NCI-H1436 treated with DMSO at 0.1 percent for 48 hours (cell line): ENCODE measurements at regions not wholly inside any gene's neighbourhood (a gene's known extent, or its start where the extent isn't known, plus 50 kb on each side); places are given as distances from the start of the nearest gene placed in this dataset.
"Not testable (repeated sequence)": the region's sequence is repeated elsewhere in the genome, so short reads cannot be mapped to it uniquely, and the experiment has no call there.

Experiments used
- DNase-seq: peaks from one replicate; lab custom pipeline; 2025; lab: John Stamatoyannopoulos, UW

DNA sequence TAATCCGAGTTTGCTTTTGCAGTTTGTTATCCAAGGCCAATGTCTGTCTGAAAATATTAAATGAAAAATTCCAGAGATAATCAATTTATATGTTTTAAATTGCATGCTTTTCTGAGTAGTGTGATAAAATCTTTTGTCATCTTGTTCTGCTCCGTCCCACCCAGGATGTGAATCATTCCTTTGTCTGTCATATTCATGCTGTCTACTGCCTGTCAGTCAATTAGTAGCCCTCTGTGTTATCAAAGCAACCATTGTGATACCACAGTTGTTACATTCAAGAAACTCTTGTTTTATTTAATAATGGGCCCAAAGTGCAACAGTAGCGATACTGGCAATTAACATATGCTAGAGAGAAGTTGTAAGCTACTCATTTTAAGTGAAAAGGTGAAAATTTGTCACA lies 819.3 kb downstream of the BRINP3 start:
- DNase-seq = no peak

DNA sequence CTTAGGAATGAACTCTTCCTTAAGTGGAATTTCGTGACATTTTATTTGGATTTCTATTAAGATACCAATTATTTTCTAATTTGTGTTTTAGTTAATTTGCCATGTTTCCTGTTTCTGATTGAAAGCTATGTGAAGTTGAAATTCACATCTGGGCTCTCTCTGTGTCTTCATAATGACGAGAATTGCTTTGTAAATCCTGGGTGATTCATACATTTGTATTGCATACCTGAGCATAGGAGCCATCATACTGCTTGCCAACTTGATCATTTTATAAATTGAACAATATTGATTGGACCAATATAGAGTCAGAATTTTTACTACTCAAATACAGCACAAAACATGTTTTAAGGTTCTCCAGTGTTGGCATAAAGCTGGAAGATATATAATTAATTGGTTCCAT lies 817.9 kb downstream of the BRINP3 start:
- no peak for DNase-seq

DNA sequence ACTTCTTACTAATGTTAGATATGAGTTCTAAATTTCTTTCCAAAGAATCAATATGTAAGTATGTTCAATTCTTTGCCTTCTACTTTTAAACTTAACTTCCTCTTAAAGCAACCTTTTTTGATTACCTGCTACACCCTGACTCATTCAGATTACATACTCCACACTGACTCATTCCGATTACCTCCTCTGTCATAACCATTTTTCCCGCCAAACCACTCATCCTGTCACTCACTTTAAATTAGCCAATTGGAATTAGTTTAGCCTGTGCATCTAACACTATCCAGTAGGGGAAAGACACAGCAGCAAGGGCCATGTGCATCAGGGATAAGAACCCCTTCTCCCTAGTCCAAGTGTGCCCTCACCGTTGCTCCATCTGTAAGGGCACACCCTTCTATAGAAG lies 815.5 kb downstream of the BRINP3 start:
- no peak for DNase-seq

DNA sequence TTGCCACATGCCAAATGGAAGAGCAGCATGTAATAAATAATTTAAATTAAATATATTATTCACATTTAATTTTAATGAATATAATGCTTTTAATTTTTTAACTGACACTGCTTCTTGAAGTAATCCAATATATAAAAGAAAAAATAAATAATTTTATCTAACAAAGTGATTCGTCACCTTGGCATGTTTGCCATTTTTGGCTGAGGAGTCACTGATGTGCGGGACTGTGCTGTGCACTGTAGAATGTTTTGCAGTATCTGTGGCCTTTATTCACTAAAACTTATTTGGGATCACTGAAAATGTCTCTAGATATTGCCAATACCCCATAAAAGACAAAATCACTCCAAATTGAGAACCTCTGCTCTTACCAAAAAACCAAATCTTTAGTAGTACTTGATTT lies 807.8 kb downstream of the BRINP3 start:
- DNase-seq = no peak

DNA sequence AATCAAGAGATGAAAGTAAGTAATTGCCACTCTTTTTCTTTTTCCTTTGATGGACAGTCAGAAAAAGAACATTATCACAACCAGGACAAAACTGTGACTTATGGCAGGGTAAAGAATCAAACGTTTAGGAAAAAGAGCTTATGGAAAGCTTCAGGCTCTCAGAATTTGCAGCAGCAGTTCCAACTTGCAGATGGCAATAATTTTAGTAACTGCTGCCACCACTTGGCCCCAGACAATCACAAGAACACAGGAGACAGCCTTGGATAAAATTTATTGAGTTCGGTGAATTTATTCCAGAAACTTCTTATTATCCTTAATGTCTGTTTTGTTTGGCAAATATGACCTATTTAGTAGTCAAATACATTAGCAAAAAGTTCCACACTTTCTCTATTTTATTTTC lies 804.4 kb downstream of the BRINP3 start:
- DNase-seq = no peak

DNA sequence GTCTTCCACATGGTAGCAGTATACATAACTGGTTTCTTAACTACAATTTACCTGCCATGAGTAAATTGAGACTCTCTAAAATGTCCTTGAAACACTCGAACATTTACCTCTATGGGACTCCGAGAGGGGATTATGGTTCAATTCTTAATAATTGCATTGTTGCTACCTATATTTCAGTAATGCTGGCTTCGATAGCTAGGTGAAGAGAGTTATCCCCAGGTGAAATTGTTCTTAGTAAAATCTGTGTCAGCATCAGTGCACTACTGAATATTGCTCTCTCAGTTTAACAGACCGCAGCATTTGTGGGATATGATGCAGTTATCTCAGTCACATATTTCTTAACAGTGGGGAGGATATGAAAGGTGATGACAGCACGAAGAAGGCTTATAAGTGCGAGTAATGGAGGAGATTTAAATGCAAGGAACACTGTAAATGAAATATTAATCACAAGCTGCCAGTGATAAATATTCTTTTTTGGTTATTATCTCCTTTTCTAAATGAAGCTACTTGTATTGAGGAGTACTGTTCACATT lies 801.9 kb downstream of the BRINP3 start:
- no peak for DNase-seq

DNA sequence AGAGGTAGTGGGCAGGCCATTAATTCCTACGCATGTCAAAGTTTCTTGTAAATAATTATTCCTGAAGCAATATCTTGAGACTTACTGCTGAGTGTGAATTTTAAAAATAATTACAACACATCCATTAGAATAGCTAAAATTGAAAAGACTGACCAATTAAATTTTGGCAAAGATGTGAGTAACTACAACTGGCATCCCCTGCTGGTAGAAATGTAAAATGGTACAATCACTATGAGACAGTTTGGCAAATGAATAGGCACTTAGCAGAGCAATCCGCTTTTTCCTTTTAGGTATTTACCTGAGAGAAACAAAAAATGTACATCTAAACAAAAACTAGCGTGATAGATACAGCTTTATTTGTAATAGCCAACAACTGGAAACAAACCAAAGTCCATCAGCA lies 798.9 kb downstream of the BRINP3 start:
- no peak for DNase-seq

DNA sequence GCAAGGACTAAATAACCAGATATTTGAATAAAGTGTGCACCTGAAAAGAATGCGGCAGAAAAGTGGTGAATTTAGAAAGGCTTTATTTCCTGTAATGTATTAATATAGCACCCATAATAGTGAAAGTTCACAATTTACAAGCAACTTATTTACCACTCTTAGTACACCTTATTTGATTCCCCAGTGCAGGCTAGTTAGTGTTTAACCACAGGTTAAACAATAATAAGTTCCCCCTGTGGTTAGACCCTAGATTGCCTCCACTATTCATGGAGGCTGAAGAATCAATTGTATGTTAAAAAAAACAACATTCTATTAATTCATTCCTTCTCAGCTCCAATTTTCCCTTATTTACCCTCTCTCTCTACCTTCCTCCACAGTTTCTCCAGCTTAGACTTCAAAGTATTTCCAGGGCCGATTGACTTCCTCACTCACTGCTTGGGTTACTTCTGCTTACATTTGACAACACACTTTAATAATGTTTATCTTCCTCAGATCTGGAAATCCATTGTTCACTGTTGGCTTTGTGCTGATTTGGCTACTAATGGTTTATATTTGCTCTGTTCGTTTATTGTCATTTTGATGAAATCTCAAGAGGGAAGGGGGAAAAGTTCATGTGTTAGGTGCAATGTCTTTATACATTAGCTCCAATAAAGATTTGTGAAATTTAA lies 796.3 kb downstream of the BRINP3 start:
- DNase-seq = no peak

DNA sequence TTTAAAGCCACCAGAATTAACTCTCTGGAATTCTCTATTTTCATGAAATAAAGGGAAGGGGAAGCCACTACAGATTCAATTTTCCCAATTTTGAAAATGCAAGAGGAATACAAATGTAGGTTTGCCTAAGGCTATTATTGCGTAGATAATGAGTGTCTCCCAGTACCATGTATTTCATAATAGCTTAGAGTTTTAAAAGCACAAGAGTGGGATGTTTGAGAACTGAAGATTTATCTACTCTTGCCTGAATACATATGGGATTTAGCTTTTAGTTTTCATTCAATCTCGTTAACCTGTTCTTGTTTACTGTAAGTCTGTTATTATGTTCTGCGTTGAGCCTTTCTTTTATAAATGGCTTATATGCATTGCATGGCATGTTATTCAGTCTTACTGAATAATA lies 795.1 kb downstream of the BRINP3 start:
- DNase-seq = no peak

DNA sequence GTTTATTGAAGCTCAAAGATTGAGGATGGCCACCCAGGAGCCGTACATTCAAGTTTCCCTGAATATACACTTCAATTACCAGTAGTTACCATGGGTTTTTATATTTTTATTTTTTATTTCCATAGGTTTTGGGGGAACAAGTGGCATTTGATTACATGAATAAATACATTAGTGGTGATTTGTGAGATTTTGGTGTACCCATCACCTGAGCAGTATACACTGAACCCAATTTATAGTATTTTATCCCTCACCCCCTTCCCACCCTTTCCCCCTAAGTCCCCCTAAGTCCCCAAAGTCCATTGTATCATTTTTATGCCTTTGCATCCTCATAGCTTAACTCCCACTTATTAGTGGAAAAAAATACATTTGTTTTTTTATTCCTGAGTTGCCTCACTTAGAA lies 791.4 kb downstream of the BRINP3 start:
- DNase-seq = no peak

DNA sequence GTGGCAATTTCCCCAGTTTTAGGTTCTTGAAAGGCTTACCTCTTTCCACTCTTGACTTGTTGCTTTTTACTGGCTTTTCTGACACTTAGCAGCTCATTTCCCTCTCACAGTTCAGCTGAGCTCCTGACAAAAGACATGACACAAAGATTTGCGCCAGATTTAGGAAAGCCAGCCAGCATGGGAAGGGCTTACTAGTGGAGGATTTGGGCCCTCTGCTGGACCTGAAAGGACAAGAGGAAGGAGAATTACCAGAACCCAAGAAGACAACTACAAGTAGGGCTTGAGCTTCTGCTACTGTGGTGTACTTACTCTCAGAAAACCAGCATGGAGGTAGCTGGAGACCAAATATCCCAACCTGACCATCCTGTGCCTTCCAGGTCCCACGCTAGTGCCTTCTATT lies 784.5 kb downstream of the BRINP3 start:
- no peak for DNase-seq

DNA sequence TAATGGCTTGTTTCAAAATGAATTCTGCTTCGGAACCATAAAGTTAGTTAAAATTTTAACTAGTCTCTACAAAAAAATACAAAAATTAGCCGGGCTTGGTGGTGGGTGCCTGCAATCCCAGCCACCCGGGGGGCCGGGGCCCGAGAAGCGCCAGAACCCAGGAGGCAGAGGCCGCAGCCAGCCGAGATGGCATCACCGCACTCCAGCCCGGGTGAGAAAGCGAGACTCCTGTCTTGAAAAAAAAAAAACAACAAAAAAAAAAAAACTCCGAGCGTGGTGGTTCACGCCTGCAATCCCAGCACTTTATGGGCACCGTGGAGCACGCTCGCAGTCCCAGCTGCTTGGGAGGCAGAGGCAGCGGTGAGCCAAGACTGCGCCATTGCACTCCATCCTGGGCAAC lies 781.4 kb downstream of the BRINP3 start:
- no peak for DNase-seq

DNA sequence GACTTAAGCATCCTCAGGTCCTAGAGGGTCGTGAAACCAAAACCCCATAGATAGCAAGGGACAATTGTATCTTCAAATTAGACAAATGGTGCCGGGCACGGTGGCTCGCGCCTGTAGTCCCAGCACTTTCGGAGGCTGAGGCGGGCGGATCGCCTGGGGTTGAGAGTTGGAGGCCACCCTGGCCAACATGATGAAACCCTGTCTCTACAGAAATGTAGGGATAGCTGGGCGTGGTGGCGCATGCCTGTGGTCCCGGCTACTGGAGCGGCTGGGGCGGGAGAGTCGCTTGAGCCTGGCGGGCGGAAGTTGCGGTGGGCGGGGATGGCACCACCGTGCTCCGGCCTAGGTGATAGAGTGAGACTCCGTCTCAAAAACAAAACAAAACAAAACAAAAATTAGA lies 780.6 kb downstream of the BRINP3 start:
- no peak for DNase-seq

DNA sequence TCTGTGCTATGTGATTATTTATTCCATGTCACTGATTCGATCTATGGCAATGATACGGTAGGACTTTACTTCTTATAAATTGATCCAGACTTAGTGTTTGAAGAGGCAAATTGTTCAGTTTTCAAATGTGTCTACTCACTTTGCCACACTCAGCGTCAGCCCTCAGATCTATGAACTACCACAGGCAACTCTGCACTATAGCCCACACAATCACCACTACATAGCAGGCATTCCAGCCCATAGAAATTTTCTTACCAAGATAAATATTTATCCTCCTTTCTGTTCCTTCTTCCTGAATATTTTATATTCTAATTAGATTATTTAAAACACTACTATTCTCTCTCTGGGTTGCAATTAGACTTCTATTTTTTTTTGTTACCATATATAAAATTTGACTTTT lies 776.1 kb downstream of the BRINP3 start:
- no peak for DNase-seq

DNA sequence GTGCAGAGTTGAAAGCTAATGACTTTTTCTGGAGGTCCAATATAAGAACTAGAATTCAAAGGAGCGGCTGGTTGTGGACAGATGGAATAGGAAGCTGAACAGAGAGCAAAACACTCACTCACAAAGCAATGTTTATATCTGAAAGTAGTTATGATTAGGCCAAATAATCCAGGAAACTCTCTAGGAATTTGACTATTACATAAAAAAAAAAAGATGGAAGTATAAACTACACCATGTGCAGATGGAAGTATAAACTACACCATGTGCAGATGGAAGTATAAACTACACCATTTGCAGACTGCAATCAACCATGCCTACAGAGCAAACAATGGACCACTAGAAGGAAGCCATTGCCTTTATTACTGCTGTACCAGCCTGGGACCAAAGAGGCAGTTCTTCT lies 771.1 kb downstream of the BRINP3 start:
- no peak for DNase-seq

DNA sequence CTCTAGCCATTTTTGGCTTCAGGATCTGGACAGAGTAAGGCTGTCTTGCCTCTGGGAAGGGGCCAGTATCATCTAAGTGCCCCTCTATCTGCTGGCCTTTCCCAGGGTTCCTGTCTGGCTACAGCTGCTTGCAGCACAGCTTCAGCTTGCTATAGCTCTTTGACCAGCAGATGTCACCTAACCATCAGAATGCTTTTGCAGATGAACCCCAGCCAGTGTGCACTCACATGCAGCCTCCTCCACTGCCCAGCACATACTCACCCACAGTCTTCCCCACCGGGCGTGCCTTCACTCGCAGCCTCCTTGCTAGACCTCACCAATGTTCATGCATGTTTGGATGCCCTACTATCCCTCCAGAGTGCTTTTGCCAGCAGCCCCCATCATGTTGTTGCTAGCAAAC lies 769.0 kb downstream of the BRINP3 start:
- DNase-seq = no peak

DNA sequence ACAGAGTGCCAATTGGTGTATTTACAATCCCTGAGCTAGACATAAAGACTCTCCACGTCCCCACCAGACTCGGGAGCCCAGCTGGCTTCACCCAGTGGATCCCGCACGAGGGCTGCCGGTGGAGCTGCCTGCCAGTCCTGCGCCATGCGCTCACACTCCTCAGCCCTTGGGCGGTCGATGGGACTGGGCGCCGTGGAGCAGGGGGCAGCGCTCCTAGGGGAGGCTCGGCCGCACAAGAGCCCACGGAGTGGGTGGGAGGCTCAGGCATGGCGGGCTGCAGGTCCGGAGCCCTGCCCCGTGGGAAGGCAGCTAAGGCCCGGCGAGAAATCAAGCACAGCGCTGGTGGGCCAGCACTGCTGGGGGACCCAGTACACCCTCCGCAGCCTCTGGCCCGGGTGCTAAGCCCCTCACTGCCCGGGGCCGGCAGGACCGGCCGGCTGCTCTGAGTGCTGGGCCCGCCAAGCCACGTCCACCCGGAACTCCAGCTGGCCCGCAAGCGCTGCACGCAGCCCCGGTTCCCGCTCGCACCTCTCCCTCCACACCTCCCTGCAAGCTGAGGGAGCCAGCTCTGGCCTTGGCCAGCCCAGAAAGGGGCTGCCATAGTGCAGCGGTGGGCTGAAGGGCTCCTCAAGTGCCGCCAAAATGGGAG lies 759.4 kb downstream of the BRINP3 start:
- DNase-seq = not testable (repeated sequence)

DNA sequence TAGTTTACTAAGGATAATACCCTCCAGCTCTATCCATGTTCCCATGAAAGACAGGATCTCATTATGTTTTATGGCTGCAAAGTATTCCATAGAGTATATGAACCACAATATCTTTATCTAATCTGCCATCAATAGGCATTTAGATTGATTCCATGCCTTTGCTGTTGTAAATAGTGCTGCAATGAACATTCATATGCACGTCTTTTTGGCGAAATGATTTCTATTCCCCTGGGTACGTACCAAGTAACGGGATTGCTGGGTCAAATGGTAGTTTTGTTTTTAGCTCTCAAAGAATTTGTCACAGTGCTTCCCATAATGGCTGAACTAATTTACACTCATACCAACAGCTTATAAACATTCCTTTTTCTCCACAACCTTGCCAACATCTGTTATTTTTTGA lies 750.9 kb downstream of the BRINP3 start:
- DNase-seq = no peak

DNA sequence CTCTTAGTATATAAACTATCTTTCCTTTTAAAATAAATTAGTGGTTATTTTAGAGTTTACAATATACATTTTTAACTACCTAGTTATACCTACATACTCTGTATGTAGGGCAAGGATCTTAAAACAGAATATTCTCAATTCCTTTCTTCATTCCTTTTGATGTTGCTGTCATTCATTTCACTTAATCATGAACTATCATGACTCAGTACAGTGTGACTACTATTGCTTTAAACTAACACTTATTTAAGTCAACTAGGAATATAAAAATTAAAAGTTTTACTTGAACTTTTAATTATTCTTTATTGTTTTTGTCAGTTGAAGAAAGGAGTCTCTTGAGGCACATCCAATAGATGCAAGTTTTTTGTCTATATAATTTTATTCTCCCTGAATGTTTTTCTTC lies 726.4 kb downstream of the BRINP3 start:
- no peak for DNase-seq

DNA sequence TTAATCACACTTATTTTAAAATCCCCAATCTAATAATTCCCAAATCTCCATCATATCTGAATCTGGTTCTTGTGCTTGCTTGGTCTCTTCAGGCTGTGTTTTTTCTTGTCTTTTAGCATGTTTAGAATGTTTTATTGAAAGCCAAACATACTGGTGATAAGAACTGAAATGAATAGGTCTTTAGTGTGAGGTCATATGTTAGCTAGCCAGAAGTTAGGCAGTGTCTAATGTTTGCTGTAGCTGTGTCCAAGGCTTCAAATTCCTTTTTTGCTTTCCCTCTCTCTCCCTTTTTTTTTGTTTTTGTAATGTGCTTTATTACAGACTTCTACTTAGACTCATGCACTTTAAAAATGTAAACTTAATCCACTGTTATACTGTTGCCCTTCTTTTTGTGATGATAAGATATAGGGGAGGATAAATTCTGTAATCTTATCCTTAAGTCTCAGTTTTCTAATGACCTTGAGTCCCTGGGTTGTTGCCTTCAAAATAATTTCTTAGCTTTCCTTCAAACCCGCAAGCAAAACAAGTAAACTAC lies 725.1 kb downstream of the BRINP3 start:
- DNase-seq = no peak

DNA sequence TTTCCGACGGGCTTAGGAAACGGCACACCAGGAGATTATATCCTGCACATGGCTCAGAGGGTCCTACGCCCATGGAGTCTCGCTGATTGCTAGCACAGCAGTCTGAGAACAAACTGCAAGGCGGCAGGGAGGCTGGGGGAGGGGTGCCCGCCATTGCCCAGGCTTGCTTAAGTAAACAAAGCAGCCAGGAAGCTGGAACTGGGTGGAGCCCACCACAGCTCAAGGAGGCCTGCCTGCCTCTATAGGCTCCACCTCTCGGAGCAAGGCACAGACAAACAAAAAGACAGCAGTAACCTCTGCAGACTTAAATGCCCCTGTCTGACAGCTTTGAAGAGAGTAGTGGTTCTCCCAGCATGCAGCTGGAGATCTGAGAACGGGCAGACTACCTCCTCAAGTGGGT lies 722.6 kb downstream of the BRINP3 start:
- DNase-seq = not testable (repeated sequence)

DNA sequence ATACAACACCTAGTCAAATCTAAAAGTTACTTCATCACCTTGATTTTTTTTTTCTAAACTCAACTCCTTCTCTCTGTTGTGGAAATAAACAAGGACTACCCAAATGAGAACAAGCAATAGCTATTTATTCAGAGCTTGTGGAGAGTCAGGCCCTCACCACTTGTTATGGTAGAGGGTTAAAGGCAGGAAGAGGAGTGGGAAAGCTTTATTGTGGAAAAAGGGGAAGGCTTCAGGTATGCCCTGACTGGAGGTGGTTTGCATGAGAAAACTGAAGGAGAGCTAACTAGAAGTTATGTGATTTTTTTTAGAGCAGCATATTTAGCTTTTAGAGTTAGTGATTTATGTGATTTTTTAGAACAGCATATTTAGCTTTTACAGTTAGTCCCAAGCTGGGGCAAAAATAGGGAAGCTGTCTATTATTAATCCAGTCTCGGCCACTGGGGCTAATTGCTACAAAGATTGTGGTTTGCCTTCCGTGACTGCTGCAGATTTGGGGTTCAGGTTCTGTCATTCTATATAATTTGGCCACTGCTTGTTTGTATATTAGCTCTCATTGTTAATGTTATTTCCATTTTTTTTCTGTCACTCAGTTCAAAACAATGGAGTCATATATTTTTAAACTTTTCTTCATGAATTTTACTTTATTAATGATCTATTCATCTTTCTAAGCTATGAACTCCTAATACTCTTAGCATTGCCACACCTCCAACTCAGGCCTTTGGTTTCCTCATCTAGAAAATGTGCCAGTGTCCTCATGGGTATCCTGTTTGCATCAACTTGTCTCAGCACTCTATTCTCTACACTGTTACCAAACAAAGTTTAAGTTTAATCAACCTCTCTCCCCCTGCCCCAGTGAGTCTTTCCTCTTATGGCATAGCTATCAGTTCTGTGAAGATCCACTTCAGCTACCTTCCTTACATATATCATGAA lies 713.0 kb downstream of the BRINP3 start:
- DNase-seq = no peak

DNA sequence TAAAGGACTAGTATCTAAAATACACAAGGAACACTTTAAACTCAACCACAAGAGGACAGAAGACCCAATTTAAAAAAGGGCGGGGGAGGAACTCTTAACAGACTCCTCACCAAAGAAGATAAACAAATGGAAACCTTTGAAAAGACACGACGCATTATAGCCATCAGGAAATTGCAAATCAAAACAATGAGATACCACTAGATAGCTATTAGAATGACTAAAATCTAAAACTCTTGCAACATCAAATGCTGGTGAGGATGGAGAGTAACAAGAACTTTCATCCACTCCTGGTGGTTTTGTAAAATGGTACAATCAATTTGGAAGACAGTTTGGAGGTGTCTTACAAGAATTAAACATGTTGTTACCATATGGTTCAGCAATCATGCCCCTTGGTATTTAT lies 708.2 kb downstream of the BRINP3 start:
- DNase-seq = no peak
